GM21786 (cell line): ENCODE measurements at regions not wholly inside any gene's neighbourhood (a gene's known extent, or its start where the extent isn't known, plus 50 kb on each side); places are given as distances from the start of the nearest gene placed in this dataset.

Source experiments
- ATAC-seq: cut with Tn5 transposase; IDR thresholded peaks from one replicate; pipeline ENCODE4 v1.9.1; 2021; ENCODE audit not compliant: unreplicated experiment

DNA sequence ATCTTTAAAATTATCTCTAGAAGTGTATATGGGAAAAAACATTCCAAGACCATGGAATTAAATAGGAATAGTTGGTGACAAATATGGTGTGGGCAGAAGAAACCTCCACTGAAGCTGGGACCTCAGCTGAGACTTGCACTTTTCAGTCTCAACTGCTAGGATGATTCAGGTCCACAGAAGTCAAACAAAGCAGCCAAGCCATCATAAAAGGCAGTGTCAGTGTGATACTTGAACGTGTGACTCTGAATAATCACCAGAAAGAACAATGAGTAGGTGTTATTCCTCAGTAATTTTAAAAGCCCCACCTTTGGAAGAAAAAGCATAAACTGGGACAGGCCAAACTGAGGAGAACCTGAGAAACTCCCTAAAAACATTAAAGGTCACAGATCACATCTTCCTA is 90.7 kb downstream of the ZNF281 start:
- no peak for ATAC-seq

DNA sequence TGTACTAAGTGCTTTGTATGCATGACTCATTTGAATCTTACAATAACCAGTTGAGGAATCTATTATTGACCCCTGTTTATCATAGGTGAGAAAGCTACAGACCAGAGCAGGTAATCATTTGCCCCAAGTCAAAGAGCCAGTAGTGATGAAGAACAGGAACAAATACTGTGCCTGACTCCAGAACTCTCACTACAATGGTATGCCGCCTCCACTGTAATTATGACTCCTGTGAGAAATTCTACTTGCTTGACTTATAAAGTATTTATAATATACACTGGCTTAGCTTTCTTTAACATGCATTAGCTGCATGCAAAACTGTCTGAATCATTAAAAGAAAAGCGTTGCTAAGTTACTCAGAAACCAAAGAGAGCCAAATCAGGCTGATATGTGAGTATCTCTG is 92.6 kb downstream of the ZNF281 start:
- ATAC-seq, result no peak

DNA sequence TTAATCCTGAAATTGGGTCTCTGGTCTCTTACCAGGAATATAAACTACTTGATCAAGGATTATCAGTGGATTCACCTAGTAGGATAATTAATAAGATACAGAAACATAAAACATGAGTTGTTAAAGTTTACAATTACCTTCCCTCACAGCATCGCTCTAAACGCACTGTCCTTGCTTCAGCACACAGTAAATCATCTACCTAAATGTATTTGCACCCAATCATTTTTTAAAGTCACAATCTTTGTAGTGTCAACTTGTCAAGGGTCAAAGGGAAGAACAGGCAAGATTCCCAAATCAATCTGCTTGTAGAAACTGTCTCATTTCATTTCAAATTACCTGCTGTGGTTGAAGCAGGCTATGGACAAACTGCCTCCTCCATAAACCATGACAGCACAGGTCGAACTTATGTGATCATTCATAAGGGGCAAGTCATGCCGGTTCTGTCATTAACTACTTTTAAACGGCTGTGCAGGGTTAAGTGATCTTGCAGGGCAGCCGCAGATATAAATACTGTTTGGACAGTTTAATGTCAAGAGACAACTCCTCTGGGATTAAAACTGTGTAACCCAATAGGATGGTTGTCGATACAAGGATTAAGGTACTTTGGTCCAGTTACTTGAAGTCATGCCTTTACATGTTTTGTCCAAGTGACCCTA is 93.6 kb downstream of the ZNF281 start:
- no peak for ATAC-seq

DNA sequence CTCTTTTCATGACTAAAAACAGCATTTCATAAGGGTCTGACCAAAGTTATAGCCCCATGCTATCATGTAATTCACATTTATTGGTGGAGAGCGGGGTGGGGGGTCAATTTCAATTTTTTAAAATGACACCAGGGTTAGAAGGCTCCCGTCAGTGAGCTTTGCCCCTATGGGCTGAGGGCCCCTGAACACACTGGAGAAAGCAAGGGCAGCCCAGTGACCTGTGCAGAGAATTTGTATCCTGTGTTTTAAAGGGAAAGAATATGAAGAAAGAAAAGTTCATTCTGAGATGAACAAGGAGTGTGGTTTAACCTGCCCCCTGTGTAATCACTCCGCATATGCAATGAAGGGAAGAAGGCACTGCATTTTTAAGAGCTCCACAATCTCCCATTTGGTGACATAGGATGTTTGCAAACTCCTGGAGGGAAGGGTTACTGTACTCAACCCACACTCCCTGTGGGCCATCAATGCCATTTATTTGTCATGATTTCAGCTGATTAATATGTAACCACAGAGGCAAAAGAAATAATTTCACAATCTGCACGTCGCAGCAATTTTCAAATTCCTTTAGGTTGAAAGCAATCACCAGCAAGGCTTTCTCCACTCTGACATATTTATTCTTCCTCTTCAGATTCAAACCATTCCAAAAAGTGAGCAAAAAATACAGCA is 95.6 kb downstream of the ZNF281 start:
- no peak for ATAC-seq

DNA sequence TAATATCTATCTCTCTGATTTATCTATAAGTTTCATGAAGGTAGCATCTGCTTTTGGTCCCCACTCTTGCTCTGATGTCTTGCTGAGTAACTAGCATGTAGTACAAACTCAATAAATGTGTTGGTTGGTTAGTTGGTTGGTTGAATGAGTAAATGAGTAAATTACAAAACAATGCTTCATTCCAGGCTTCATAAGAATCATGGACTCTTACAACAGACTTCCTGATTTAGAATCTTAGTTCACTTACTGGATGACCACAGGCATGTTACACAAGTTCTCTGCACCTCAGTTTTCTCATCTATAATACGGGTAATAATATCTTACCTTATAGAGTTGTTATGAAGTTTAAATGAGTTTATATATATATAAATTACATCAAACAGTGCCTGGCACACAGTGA is 98.6 kb downstream of the ZNF281 start:
- ATAC-seq, result no peak

DNA sequence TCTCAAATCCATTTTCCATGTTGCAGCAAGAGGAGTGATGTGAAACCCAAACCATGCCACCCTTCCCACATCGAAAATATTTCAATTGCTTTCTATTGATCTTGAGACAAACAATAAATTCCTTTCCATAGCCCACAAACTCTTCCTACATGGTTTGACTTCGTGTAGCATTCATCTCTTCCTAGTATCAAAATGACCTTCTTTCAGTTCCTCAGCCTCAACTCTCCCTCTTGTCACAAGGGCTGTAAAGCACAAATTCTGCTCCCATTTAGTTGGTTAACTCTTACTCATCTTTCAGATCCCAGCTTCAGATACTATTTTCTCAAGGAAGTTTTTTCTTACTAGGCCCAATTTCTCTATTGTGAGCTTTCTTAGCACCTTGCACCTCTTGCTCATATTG is 99.0 kb downstream of the ZNF281 start:
- ATAC-seq, result no peak

DNA sequence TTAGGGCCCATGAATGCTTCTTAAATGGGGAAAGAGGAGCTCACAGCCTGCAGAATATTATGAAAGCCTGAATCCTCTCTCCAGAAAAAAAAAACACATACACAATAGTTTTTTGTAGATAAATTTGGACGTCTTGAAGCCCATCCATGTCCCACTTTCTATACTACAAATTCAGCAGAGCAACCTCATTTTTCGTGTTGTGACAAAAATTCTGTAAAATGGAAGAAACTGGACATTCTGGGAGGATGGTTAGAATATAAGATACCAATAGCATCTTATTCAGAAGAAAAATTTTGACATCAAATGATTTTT is 102.1 kb downstream of the ZNF281 start:
- ATAC-seq, result no peak

DNA sequence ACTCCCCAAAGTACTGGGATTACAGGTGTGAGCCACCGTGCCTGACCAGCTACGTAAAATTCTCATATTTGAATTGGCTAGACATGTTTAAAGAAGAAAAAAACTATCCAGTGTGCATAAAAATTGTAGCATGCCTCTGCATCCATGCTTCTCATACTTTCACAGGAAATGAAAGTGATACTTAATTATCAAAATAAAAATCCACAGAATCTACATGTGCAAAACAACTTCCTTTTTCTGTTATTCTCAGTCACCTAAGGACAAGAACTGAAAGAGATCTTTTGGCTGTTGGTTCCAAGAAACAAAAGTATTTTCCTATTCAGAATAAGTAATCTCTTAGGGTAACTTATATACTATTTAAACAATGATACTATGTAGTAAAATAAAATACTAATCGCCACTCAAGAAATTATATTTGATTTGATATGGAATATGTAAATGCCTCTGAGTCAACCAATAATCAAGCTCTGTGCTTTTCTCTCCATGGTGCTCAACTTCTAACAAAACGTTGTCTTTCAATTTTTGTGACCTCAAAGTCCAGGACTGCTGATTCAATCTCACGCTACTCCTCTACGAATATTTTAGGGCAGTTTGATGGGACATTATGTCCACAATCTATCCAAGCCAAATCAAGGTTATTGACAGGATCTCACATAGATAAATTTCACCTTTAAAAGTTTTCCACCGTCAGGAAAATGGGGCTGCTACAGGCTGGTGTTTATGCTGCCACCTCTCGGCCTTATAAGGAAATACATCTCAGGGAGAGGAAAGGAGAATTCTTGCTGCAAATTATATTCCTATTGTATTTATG is 102.7 kb downstream of the ZNF281 start:
- ATAC-seq, result peak; percentile 38

DNA sequence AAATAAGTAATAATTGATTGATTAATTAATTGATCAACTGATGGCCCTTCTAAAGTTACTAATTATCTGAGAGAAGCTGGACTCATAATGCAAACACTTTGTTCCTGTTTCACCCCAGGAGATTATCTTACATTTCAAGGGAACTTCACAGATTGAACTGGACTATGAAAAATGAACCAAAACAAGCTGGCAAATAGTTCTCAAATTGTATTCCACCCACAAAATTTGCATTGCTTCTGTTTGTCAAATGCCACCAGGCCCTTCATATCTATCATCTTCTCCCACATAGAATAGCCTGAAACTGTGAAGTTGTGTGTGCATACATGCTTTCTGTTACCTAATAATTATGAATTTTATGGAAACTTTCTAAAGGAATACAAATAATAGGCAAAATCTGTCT is 104.0 kb downstream of the ZNF281 start:
- ATAC-seq, result peak; percentile 24

DNA sequence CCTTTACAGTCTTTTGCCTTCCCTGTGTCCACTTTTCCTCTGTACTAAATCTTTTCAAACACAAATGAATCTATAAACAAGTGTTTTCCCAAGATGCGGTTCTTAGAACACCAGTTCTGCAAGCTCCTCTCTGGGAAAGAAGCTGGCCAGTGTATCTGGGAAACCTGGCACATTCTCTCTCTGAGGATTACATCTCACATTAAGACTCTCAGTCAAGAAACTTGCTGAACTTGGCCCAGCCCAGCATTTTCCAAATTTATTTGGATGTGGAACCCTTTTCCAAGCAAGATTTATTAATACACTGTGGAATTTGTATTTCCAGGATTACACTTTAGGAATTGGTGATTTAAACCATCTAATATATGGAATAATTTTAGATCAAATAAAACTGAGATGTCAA is 105.7 kb downstream of the ZNF281 start:
- ATAC-seq, result no peak

DNA sequence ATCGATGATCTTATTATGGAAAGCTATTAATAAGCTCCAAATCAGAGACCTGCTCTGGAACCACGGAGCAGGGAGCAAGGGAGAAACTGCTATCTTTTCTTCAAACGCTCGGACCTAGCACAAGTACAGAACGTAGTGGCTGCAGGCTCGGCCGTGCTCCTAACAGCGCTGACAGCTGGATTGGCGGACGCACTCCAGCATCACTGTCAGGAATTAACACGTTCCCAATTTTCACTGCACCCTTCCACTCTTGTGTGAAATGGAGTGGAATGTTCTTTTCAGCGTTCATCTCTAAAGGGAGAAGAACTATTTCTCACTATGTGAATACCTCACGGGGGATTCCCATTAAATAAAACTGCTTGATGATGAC is 106.9 kb downstream of the ZNF281 start:
- no peak for ATAC-seq

DNA sequence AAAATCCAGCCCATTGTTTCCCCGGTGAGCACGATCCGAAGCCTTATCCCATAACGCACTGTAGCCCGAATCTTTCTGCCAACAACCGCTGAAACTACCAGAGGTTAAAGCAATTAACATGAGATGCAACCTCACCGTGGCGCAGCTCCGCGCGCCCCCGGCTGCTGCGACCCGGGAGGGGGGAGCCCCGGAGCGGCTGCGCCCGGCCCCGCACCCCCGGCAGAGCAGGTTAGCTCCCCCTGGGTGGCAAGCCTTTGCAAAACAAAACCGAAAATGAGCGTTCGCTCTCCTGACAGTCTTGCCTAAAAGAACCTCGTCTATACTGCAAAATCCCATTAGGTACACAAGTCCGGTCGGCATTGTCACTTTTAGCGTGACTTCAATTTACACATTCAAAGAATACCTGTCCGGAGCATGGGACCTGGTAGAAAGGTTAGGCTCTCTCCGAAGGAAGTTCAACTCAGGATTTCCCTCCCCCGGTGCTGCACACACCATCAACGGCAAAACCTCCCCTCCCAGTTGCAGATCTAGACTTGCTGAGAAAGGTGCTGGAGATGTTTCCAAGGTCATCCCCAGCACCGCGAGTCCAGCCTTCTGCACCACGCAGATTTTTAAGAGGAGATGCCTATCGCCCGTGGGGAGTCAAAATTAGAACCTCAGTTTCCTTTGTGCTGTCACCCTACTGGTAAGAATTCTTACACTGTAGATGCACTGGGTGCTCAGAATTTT is 107.5 kb downstream of the ZNF281 start:
- ATAC-seq, result peak; percentile 67

DNA sequence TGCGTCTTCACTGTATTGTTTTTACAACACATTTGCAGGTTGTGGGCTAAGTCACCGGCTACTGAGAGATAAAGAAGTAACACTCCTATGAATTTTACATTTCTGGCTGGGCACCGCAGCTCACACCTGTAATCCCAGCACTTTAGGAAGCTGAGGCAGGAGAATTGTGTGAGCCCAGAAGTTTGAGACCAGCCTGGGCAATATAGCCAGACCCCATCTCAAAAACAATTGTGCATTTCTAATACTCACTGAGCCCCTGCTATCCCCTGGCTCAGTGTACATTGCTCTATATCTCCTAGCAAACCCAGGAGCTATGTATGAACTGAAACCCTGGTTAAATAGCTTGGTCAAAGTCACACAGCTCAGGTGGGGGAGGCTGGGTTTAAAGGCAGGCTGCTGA is 108.7 kb downstream of the ZNF281 start:
- no peak for ATAC-seq

DNA sequence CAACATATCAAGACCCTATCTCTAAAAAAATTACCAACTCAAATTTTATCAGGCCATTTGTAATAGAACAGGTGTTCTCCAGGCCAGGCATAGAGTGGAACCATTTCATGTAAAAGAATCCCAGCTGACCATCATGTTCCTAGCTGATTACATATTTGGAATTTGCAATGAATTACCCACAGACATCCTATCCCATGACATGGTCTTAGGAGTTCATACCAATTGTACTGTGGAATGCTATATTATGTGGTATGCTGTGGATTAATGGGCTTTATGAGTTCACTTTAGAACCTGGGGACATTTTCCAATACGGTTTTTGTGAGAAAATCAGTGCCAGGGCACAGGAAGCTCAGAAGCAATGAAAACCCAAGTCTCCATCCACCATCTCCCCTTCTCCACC is 110.3 kb downstream of the ZNF281 start:
- ATAC-seq, result no peak

DNA sequence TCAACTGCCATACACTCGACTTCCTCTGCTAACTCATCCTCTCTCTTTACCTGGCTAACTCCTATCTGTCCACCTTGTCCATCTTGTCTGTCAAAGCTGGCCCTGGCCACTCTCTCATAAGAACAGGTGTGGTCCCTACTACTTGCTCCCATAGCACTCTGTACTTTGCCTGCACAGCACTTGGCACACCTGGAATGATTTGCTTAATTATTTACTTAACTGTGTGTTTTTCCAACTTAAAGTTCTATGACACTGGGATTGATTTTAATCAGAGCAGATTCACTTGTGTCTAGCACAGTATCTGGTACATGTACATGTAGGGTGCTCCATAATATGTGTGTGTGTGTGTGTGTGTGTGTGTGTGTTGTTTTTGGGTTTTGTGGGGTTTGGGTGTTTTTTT is 111.6 kb downstream of the ZNF281 start:
- no peak for ATAC-seq

DNA sequence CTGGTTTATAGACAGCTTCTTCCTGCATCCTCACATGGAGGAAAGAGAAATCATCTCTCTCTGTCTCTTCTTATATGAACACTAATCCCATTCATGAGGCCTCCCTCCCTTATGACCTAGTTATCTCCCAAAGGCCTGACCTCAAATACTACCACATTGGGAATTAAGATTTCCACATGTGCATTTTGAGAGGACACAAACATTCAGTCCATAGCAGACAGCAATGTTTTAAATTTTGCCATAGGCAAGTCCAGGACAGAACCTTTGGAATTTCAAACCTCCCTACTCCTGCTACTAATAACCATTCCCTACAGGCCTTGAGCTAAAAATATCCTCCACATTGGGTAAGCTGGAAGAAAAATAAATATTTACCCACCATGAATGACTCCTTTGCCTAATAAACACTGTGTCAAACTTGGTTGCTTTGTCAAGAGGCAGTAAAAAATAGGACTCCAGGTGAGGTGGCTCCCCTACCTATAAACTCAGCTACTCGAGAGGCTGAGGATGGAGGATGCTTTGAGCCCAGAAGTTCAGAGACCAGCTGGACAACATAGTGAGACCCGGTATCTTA is 113.7 kb downstream of the ZNF281 start:
- no peak for ATAC-seq

DNA sequence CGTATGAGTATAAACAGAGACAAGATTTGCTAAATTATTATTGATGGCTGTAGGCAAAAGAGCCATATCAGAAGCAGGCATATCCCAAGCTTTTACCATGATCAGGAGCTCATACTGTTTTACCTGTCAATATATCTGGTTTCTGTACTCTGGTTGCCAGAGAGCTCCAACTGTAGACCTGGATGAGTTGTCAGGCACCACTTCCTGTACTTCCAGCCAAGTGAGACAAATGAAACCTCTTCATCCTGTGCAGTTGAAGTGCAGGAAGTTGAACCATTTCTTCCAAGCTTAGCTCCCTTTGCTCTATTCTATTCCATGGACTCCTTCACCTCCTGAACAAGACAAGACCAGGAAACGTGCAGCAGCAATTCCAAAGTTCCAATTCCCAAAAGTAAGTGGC is 115.6 kb downstream of the ZNF281 start:
- no peak for ATAC-seq

DNA sequence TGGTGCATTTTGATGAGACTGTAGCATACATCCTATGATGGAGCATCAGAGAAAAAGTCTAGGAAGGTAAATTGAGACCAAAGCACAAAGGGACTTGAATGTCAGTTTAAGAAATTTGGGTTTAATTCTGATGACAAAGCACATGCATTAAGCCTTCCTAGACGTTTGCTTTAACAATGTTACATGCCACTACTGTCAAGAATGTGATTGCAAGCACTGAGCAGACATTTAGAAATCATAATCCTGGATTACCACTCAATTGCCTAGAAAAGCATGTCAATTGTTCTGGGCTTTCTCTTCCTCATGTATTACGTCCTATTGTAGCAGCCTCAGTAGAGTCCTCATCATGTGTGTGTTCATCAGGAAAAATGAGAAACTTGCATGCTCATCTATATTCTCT is 117.1 kb downstream of the ZNF281 start:
- ATAC-seq, result no peak

DNA sequence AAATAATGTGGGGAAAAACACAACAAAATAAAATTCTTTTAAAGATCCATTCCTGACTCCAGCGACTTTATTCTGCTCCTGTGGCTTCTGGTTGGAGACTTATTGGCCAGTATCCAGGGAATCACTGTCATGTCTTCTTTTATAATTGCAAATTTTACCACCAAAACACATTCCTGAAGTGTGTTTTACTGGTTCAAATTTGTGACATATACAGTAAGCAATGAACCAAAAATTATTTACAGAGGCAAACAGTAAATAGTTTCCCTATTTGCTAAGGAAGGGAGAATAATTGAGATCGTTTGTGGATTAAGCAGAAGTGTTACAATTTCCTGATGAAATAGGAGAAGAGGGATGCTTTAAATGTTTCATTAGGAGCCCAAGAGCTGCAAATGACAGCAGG is 118.7 kb downstream of the ZNF281 start:
- no peak for ATAC-seq

DNA sequence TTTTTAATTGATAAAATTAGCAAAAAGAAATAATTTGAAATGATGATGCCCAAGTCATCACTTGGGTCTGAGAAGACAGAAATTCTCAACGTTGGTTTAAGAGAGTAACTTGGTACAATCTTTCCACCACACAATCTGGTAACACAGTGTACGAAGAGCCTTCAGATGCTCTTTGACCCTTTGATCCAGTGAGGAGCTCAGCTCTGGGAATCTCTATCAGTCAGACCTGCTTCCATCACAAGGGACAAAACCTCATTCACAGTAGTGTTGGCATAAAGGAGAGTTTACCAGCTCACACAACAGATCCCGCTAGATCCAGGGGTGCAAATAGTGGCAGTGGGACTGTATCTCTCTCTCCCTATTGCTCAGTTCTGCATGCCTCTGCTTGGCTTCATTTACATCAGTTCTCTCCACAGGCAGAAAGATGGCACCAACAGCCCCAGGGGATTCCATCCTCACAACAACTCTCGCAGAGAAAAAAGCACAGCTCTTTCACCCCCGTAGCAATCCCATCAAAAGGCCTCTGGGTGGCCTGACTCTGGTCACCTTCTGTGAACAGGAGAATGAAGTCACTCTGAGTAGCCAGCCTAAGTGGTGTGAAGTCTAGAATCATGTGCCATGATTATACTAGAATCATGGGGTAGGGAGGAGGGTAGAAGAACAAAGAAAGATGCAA is 119.7 kb downstream of the ZNF281 start:
- no peak for ATAC-seq

DNA sequence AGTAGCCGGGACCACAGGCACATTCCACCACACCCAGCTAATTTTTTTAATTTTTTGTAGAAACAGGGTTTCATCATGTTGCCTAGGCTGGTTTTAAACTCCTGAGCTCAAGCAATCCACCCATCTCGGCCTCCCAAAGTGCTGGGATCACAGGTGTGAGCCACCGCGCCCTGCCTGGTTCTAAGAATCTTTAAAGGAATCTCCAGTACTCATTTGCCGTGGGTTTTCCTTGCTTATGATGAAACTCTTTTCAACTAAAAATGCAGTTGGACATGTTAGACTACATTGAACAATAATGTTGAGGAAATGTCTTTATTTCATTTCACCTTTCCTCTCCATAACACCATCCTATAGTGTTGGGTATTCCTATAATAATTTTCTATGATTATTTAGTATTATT is 121.6 kb downstream of the ZNF281 start:
- no peak for ATAC-seq
